GM12878 (cell line): ENCODE measurements at regions not wholly inside any gene's neighbourhood (a gene's known extent, or its start where the extent isn't known, plus 50 kb on each side); places are given as distances from the start of the nearest gene placed in this dataset.
A peak's percentile ranks its signal among the peaks of the same experiment; 100 is the strongest.

ENCODE experiments used
- ATAC-seq: fragments of 200-7000 bp; cut with Tn5 transposase; 3 replicates; pipeline ENCODE4 v1.9.1; 2020; ENCODE audit warnings: mild to moderate bottlenecking, moderate library complexity
- BruUV-seq: library from RNA; stranded (reverse); fragments of 400-500 nt; replicated peaks from 2 replicates; lab custom pipeline; 2021; lab: Mats Ljungman, UMichigan
- CTCF ChIA-PET: fragments of 300-600 bp; sonication (Branson Sonifier 250); formaldehyde crosslinking; extraction: SDS; loops from one replicate; lab custom pipeline; 2021; ENCODE audit warnings: inconsistent platforms; lab: Yijun Ruan, JAX
- POLR2A ChIA-PET: fragments of 350-600 bp; formaldehyde crosslinking; extraction: SDS; loops from one replicate; lab custom pipeline; 2021; ENCODE audit warnings: inconsistent platforms; lab: Charles Lee
- RAD21 ChIA-PET: fragments of 300-600 bp; sonication (Branson Sonifier 250); formaldehyde crosslinking; loops from one replicate; lab custom pipeline; 2023; ENCODE audit warnings: antibody characterized with exemption; ENCODE audit not compliant: unreplicated experiment; lab: Charles Lee
- SMC1A ChIA-PET: fragments of 300-600 bp; sonication (Branson Sonifier 250); formaldehyde crosslinking; loops from one replicate; lab custom pipeline; 2023; ENCODE audit not compliant: unreplicated experiment, uncharacterized antibody; lab: Charles Lee
- DNase-seq: peaks from one replicate; pipeline ENCODE4 v3.0.0-alpha.2; 2011; ENCODE audit warnings: low read depth, low spot score
- FAIRE-seq: peaks from 3 replicates; lab custom pipeline; 2011; peaks lifted over from hg19 to GRCh38; lab: Jason Lieb, UNC
- H2AFZ ChIP-seq: 2 replicates; pipeline ENCODE4 v1.6.0; 2011; ENCODE audit warnings: low read depth, low read length, control low read depth; ENCODE audit not compliant: control insufficient read depth
- H3K27ac ChIP-seq: 2 replicates; pipeline ENCODE4 v1.5.1; 2011; ENCODE audit warnings: control low read depth; ENCODE audit not compliant: control insufficient read depth, insufficient read depth
- H3K27me3 ChIP-seq, 2 experiments: replicated peaks in 1 of 2; 2 replicates each; pipeline versions ENCODE4 v1.6.0 to v1.6.1; 2011; ENCODE audit warnings: low read length in 1 of 2; ENCODE audit not compliant: control insufficient read depth in 2 of 2, insufficient read depth in 2 of 2
- H3K36me3 ChIP-seq, 2 experiments: 2 replicates each; pipeline ENCODE4 v1.5.1; 2011; ENCODE audit warnings: low read length in 1 of 2; ENCODE audit not compliant: control insufficient read depth in 2 of 2, insufficient read depth in 2 of 2
- H3K4me1 ChIP-seq: 2 replicates; pipeline ENCODE4 v1.6.1; 2011; ENCODE audit warnings: mild to moderate bottlenecking, low read length, moderate library complexity, mixed read lengths; ENCODE audit not compliant: control insufficient read depth, insufficient read depth
- H3K4me2 ChIP-seq: 2 replicates; pipeline ENCODE4 v1.6.0; 2011; ENCODE audit warnings: control low read depth; ENCODE audit not compliant: control insufficient read depth, insufficient read depth
- H3K4me3 ChIP-seq: fragments of 200-600 bp; sonication (generic); 2 replicates; pipeline ENCODE4 v1.5.1; 2016
- H3K79me2 ChIP-seq: 2 replicates; pipeline ENCODE4 v1.6.0; 2011; ENCODE audit warnings: low read length; ENCODE audit not compliant: control insufficient read depth, insufficient read depth
- H3K9ac ChIP-seq: 2 replicates; pipeline ENCODE4 v1.8.0; 2011; ENCODE audit warnings: low read length, control low read depth, mixed read lengths; ENCODE audit not compliant: control insufficient read depth, insufficient read depth
- H3K9me3 ChIP-seq: replicated peaks from 3 replicates; pipeline ENCODE4 v1.5.1; 2011; ENCODE audit warnings: mild to moderate bottlenecking, low read length; ENCODE audit not compliant: control insufficient read depth, insufficient read depth
- H4K20me1 ChIP-seq: 2 replicates; pipeline ENCODE4 v1.6.0; 2011; ENCODE audit not compliant: control insufficient read depth, insufficient read depth
- ATF2 ChIP-seq: IDR thresholded peaks from 2 replicates; pipeline ENCODE4 v1.6.1; 2012; ENCODE audit warnings: low read length, inconsistent platforms
- CBFB ChIP-seq: IDR thresholded peaks from 2 replicates; pipeline ENCODE4 v1.6.1; 2016; ENCODE audit warnings: antibody characterized with exemption, low read depth
- CEBPB ChIP-seq, 2 experiments: fragments of 150-350 bp in 1 of 2; IDR thresholded peaks; 2 replicates each; pipeline ENCODE4 v1.6.1; 2012 to 2014; ENCODE audit warnings: low read depth in 2 of 2, low read length in 2 of 2, borderline replicate concordance in 1 of 2, inconsistent platforms in 1 of 2
- CHD4 ChIP-seq: fragments of 200-600 bp; sonication (generic); IDR thresholded peaks from 2 replicates; pipeline ENCODE4 v1.6.1; 2016; ENCODE audit warnings: mild to moderate bottlenecking
- CREM ChIP-seq: IDR thresholded peaks from 2 replicates; pipeline ENCODE4 v1.6.1; 2014; ENCODE audit warnings: antibody characterized with exemption, low read depth
- GATAD2B ChIP-seq: fragments of 450-650 bp; conservative IDR thresholded peaks from 2 replicates; pipeline ENCODE4 v1.6.1; 2017; ENCODE audit warnings: low read depth, mild to moderate bottlenecking, moderate library complexity
- HDGF ChIP-seq: fragments of 450-650 bp; IDR thresholded peaks from 2 replicates; pipeline ENCODE4 v1.6.1; 2016; ENCODE audit warnings: antibody characterized with exemption
- IRF4 ChIP-seq: IDR thresholded peaks from 2 replicates; pipeline ENCODE4 v1.6.1; 2011; ENCODE audit warnings: low read depth, low read length
- JUNB ChIP-seq: IDR thresholded peaks from 2 replicates; pipeline ENCODE4 v1.6.1; 2016; ENCODE audit warnings: antibody characterized with exemption, mild to moderate bottlenecking
- JUND ChIP-seq: IDR thresholded peaks from 2 replicates; pipeline ENCODE4 v1.6.1; 2012; ENCODE audit warnings: low read depth, mild to moderate bottlenecking, low read length, improper control_type of control experiment, moderate library complexity
- LARP7 ChIP-seq: fragments of 450-650 bp; IDR thresholded peaks from 2 replicates; pipeline ENCODE4 v1.6.1; 2017; ENCODE audit warnings: mild to moderate bottlenecking
- MYB ChIP-seq: fragments of 150-350 bp; IDR thresholded peaks from 2 replicates; pipeline ENCODE4 v1.6.1; 2014; ENCODE audit warnings: mild to moderate bottlenecking, low read depth, low read length, borderline replicate concordance
- NBN ChIP-seq: fragments of 450-650 bp; IDR thresholded peaks from 2 replicates; pipeline ENCODE4 v1.6.1; 2016
- NR2C2 ChIP-seq: IDR thresholded peaks from 2 replicates; pipeline ENCODE4 v1.6.1; 2011; ENCODE audit warnings: borderline replicate concordance, low read depth; ENCODE audit not compliant: control insufficient read depth, insufficient read length
- NRF1 ChIP-seq: conservative IDR thresholded peaks from 2 replicates; pipeline ENCODE4 v1.6.1; 2011; ENCODE audit warnings: mild to moderate bottlenecking, low read depth, low read length, improper control_type of control experiment
- POLR2AphosphoS2 ChIP-seq: IDR thresholded peaks from 2 replicates; pipeline ENCODE4 v1.6.1; 2011; ENCODE audit warnings: low read depth, mild to moderate bottlenecking, low read length, improper control_type of control experiment, moderate library complexity
- POLR2AphosphoS5 ChIP-seq: IDR thresholded peaks from 2 replicates; pipeline ENCODE4 v1.6.1; 2011; ENCODE audit warnings: mild to moderate bottlenecking, low read length, inconsistent platforms
- PRDM15 ChIP-seq: fragments of 450-650 bp; formaldehyde crosslinking; IDR thresholded peaks from 2 replicates; pipeline ENCODE4 v1.4.0; 2020; ENCODE audit warnings: mild to moderate bottlenecking, moderate library complexity
- RB1 ChIP-seq: fragments of 450-650 bp; formaldehyde crosslinking; IDR thresholded peaks from 2 replicates; pipeline ENCODE4 v1.6.1; 2017; ENCODE audit warnings: mild to moderate bottlenecking, borderline replicate concordance
- SIN3A ChIP-seq: IDR thresholded peaks from 2 replicates; pipeline ENCODE4 v1.6.1; 2012; ENCODE audit warnings: low read depth, low read length, improper control_type of control experiment
- TARDBP ChIP-seq: IDR thresholded peaks from 2 replicates; pipeline ENCODE4 v1.6.1; 2016; ENCODE audit warnings: borderline replicate concordance
- WGBS: methylation state at CpG from one replicate; pipeline ENCODE4 v1.1.6; 2016; ENCODE audit warnings: low lambda C conversion rate; ENCODE audit not compliant: insufficient replicate concordance, insufficient coverage; ENCODE audit errors: missing lambda C conversion rate; 5-methylcytosine and 5-hydroxymethylcytosine counted together
- in situ Hi-C: fragments of 300-500 bp; cut with MboI; formaldehyde crosslinking; loops from 9 replicates; pipeline ENCODE4 v1.14.3; 2018; ENCODE audit warnings: mixed read lengths
- intact Hi-C: fragments of 100-400 bp; cut with micrococcal nuclease; formaldehyde crosslinking; loops from one replicate; pipeline ENCODE4 v1.14.2; 2022; ENCODE audit not compliant: unreplicated experiment

- WGBS, result 11% methylated on average over 15 of the region's 15 CpGs
- SMC1A ChIA-PET, result interaction anchor here (0.6 to 7.8 kb wide), 13 partner anchors 8 to 137 kb away, joined by 3 to 117 read pairs (median 5); no protein-coding TSS in a partner anchor
- Histone ChIP-seq H3K27me3 (no peaks in the 10 kb centered on the region), H3K27ac (peak overlapping the region; percentile 91), H3K9ac (peak overlapping the region; percentile 71), H3K4me2 (peak overlapping the region; percentile 90), H3K36me3 (no peaks in the 10 kb centered on the region), H3K9me3 (no peaks in the 10 kb centered on the region), H3K4me3 (no peak overlapping the region), H3K4me1 (peaks cover 81% of the 10 kb centered on the region), H3K79me2 (peaks cover 4% of the 10 kb centered on the region), H4K20me1 (no peaks in the 10 kb centered on the region), H2AFZ (no peak overlapping the region; the same call in 1 of the 2 replicates)
- DNase-seq (peak; percentile 79), ATAC-seq (peak; percentile 14), FAIRE-seq (no peak)
- POLR2A ChIA-PET, result interaction anchor here (0.8 to 7.3 kb wide), 7 partner anchors 9 to 54 kb away, joined by 3 to 80 read pairs (median 23); no protein-coding TSS in a partner anchor
- no TSS peak for BruUV-seq
- intact Hi-C loops (loop anchor here (5.0 to 10.0 kb wide), 3 partner anchors 117 to 314 kb away; no protein-coding TSS in a partner anchor), in situ Hi-C loops (loop anchor here (10.0 kb wide), 1 partner anchor 294 kb away; no protein-coding TSS in a partner anchor)
- RAD21 ChIA-PET, result interaction anchor here (0.7 to 8.6 kb wide), 16 partner anchors 9 to 137 kb away, joined by 3 to 126 read pairs (median 6); partner anchors contain the start of gene CAB39
- CTCF ChIA-PET, result interaction anchor here (0.5 to 6.1 kb wide), 10 partner anchors 9 to 137 kb away, joined by 3 to 41 read pairs (median 4); no protein-coding TSS in a partner anchor
- TF ChIP-seq CHD4 (no peak), CBFB (no peak), NR2C2 (no peak), NRF1 (no peak), JUND (no peak), NBN (no peak), RB1 (no peak), CREM (no peak), HDGF (no peak), PRDM15 (CRISPR knock-in tag) (no peak), CEBPB (IDR thresholded peaks at IDR 0.05; ENCODE audit: borderline replicate concordance in 1 of 2, low read depth in 2 of 2, low read length in 2 of 2) (no peak), JUNB (no peak), SIN3A (no peak), LARP7 (peak; percentile 23; the same call in 1 of the 2 replicates), TARDBP (no peak), IRF4 (0 out of 2 replicates have a peak, but pooled peaks have one; percentile 35), POLR2AphosphoS2 (no peak), ATF2 (no peak), GATAD2B (peak; percentile 68; the same call in 1 of the 2 replicates), MYB (no peak), POLR2AphosphoS5 (no peak)
These were observed 52.2 kb upstream of the CAB39 start for GRCh38 chr2:230660294-230661060.
